ENCODE measurements at regions not wholly inside any gene's neighbourhood (a gene's known extent, or its start where the extent isn't known, plus 50 kb on each side); places are given as distances from the start of the nearest gene placed in this dataset.

DNA sequence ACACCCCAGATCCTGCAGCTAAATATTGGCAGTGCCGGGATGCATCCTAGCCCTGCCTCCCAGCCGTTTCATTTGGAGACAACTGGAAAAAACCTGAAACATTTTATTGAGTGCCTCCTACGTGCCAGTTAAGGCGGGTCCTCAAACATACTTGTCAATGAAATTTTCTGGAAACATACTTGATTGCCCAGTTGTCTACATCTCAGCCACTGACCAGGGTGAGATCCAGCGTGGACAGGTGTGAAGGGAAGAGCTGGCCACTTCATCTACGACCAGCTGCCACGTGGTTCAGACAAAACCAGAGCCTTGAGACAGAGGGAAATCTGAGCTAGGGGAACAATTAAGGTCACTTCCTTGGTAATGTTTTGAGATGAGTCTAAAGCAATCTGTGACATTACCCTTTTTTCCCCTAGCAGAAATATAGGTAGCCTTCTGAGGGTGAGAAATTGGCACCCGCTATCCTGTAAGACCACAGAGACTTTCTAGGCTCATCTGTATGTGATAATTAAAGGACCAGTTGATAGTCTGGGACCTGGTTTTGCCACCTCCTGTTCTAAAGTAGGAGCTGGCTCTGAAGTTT, 116.3 kb upstream of the MTHFD1L start:
- TF ChIP-seq, protein P1, sequence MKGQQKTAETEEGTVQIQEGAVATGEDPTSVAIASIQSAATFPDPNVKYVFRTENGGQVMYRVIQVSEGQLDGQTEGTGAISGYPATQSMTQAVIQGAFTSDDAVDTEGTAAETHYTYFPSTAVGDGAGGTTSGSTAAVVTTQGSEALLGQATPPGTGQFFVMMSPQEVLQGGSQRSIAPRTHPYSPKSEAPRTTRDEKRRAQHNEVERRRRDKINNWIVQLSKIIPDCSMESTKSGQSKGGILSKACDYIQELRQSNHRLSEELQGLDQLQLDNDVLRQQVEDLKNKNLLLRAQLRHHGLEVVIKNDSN (IDR thresholded peaks at IDR 0.05), result no peak
- TF ChIP-seq FOXM1 (IDR thresholded peaks at IDR 0.05; ENCODE audit: borderline replicate concordance, low read depth), result no peak
- TF ChIP-seq TEAD4 (IDR thresholded peaks at IDR 0.05), result no peak
- no peak for TF ChIP-seq YY1 (IDR thresholded peaks at IDR 0.05; ENCODE audit: low read depth)
- no peak for TF ChIP-seq TAF1 (IDR thresholded peaks at IDR 0.05; ENCODE audit: low read depth)
- TF ChIP-seq, protein P2, sequence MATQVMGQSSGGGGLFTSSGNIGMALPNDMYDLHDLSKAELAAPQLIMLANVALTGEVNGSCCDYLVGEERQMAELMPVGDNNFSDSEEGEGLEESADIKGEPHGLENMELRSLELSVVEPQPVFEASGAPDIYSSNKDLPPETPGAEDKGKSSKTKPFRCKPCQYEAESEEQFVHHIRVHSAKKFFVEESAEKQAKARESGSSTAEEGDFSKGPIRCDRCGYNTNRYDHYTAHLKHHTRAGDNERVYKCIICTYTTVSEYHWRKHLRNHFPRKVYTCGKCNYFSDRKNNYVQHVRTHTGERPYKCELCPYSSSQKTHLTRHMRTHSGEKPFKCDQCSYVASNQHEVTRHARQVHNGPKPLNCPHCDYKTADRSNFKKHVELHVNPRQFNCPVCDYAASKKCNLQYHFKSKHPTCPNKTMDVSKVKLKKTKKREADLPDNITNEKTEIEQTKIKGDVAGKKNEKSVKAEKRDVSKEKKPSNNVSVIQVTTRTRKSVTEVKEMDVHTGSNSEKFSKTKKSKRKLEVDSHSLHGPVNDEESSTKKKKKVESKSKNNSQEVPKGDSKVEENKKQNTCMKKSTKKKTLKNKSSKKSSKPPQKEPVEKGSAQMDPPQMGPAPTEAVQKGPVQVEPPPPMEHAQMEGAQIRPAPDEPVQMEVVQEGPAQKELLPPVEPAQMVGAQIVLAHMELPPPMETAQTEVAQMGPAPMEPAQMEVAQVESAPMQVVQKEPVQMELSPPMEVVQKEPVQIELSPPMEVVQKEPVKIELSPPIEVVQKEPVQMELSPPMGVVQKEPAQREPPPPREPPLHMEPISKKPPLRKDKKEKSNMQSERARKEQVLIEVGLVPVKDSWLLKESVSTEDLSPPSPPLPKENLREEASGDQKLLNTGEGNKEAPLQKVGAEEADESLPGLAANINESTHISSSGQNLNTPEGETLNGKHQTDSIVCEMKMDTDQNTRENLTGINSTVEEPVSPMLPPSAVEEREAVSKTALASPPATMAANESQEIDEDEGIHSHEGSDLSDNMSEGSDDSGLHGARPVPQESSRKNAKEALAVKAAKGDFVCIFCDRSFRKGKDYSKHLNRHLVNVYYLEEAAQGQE (IDR thresholded peaks at IDR 0.05; ENCODE audit: low read depth), result no peak
- no peak for TF ChIP-seq RAD21 (IDR thresholded peaks at IDR 0.05; ENCODE audit: low read depth)
- no peak for TF ChIP-seq TCF12 (IDR thresholded peaks at IDR 0.05; ENCODE audit: low read depth)
- TF ChIP-seq, protein P3, sequence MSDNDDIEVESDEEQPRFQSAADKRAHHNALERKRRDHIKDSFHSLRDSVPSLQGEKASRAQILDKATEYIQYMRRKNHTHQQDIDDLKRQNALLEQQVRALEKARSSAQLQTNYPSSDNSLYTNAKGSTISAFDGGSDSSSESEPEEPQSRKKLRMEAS (IDR thresholded peaks at IDR 0.05), result no peak
- no peak for TF ChIP-seq EP300 (IDR thresholded peaks at IDR 0.05; ENCODE audit: borderline replicate concordance)
- no peak for TF ChIP-seq NFIC (IDR thresholded peaks at IDR 0.05)
- no peak for TF ChIP-seq EGR1 (IDR thresholded peaks at IDR 0.05)
- TF ChIP-seq CREB1 (IDR thresholded peaks at IDR 0.05; ENCODE audit: low read depth), result no peak
- TF ChIP-seq ZBTB7A (IDR thresholded peaks at IDR 0.05; ENCODE audit: low read depth), result no peak
- no peak for TF ChIP-seq CEBPB (IDR thresholded peaks at IDR 0.05)

DNA sequence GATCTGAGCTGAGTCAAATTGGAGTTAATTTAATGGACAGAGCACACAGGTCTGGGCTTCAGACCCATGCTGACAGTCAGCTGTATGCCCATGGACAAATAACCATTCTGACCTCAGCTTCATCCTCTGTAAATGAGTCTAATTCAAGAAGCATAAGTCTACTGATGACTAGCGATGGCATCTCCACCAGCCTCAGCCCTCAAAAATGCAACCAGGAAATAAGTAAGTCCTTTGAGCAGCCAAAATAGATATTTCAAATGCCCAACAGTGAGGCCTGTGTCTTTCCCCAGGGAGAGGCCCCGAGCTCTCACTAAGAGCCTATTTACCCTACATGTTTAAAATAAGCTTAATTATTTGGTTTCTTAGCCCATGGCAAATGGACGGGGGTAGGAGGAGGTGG, 114.2 kb upstream of the MTHFD1L start:
- TF ChIP-seq EP300 (IDR thresholded peaks at IDR 0.05; ENCODE audit: borderline replicate concordance) (no peak), ZBTB7A (IDR thresholded peaks at IDR 0.05; ENCODE audit: low read depth) (no peak), EGR1 (IDR thresholded peaks at IDR 0.05) (no peak), FOXM1 (IDR thresholded peaks at IDR 0.05; ENCODE audit: borderline replicate concordance, low read depth) (no peak), NFIC (IDR thresholded peaks at IDR 0.05) (no peak)
- TF ChIP-seq, protein P1 (IDR thresholded peaks at IDR 0.05), result no peak
- TF ChIP-seq, protein P3 (IDR thresholded peaks at IDR 0.05), result no peak
- TF ChIP-seq, protein P2 (IDR thresholded peaks at IDR 0.05; ENCODE audit: low read depth), result no peak

DNA sequence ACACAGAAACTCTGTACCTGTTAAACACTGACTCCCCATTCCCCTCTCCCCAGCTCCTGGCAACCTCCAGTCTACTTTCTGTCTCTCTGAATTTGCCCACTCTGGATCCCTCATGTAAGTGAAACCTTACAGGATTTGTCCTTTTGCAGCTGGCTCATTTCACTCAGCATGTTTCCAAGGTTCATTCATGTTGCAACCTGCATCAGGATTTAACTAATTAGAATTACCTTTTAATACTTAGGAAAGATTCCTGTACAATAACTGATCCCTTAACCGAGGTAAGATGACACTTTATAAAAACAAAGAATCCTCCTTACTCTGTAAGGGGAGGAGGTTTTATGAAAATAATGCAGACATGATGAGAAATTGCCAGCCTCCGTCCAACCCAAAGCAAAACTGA, 113.1 kb upstream of the MTHFD1L start:
- TF ChIP-seq EGR1 (IDR thresholded peaks at IDR 0.05), result no peak
- no peak for TF ChIP-seq NFIC (IDR thresholded peaks at IDR 0.05)
- TF ChIP-seq TAF1 (IDR thresholded peaks at IDR 0.05; ENCODE audit: low read depth), result no peak
- TF ChIP-seq CREB1 (IDR thresholded peaks at IDR 0.05; ENCODE audit: low read depth), result no peak
- no peak for TF ChIP-seq ZBTB7A (IDR thresholded peaks at IDR 0.05; ENCODE audit: low read depth)
- TF ChIP-seq YY1 (IDR thresholded peaks at IDR 0.05; ENCODE audit: low read depth), result no peak
- no peak for TF ChIP-seq TEAD4 (IDR thresholded peaks at IDR 0.05)
- TF ChIP-seq, protein P3 (IDR thresholded peaks at IDR 0.05), result no peak
- no peak for TF ChIP-seq TCF12 (IDR thresholded peaks at IDR 0.05; ENCODE audit: low read depth)

DNA sequence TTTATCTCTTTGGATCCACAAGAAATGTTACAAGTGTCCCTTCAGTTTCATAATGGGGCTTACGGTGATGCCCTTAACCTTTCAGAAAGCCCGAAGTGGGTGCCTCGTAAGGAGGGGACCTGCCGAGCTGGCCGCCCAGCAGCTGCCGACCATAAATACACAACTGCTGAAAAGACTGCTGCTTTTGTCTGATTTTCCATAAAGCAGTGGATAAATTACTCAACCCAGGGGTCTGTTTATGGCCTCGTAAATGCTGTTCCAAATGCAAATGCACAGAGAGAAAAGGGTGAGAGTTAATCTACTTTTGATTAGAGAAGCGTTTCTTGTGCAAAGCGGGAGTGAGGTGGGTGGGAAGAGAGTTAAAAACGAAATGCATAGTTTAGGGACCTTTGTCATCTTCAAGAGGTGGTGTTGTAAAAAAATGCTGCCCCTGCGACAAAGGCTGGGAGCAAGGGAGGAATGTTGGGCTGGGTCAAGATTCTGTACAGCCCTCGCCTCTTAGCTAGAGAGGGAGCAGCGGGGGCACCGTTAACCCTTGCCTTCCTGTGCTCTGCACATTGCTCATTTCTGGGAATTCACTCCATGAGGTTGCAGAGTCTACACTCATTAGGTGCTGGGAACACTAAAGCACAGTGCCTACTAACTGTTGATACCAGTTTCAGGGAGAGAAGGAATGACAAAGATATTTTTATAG, 112.0 kb upstream of the MTHFD1L start:
- TF ChIP-seq TEAD4 (IDR thresholded peaks at IDR 0.05) (peak; percentile 79), ZBTB7A (IDR thresholded peaks at IDR 0.05; ENCODE audit: low read depth) (0 out of 2 replicates have a peak, but pooled peaks have one; percentile 17), EGR1 (IDR thresholded peaks at IDR 0.05) (no peak), RAD21 (IDR thresholded peaks at IDR 0.05; ENCODE audit: low read depth) (0 out of 2 replicates have a peak, but pooled peaks have one; percentile 9), CREB1 (IDR thresholded peaks at IDR 0.05; ENCODE audit: low read depth) (no peak), CEBPB (IDR thresholded peaks at IDR 0.05) (no peak), EP300 (IDR thresholded peaks at IDR 0.05; ENCODE audit: borderline replicate concordance) (peak; percentile 70; the same call in 1 of the 2 replicates), TCF12 (IDR thresholded peaks at IDR 0.05; ENCODE audit: low read depth) (peak; percentile 78), NFIC (IDR thresholded peaks at IDR 0.05) (peak; percentile 34; the same call in 1 of the 2 replicates), YY1 (IDR thresholded peaks at IDR 0.05; ENCODE audit: low read depth) (peak; percentile 45; the same call in 1 of the 2 replicates), FOXM1 (IDR thresholded peaks at IDR 0.05; ENCODE audit: borderline replicate concordance, low read depth) (peak; percentile 58; the same call in 1 of the 2 replicates), TAF1 (IDR thresholded peaks at IDR 0.05; ENCODE audit: low read depth) (no peak; the same call in 1 of the 2 replicates)
- TF ChIP-seq, protein P3 (IDR thresholded peaks at IDR 0.05), result peak; percentile 58
- TF ChIP-seq, protein P1 (IDR thresholded peaks at IDR 0.05), result no peak
- TF ChIP-seq, protein P2 (IDR thresholded peaks at IDR 0.05; ENCODE audit: low read depth), result no peak
